ENCODE measurements at regions not wholly inside any gene's neighbourhood (a gene's known extent, or its start where the extent isn't known, plus 50 kb on each side); places are given as distances from the start of the nearest gene placed in this dataset.

DNA sequence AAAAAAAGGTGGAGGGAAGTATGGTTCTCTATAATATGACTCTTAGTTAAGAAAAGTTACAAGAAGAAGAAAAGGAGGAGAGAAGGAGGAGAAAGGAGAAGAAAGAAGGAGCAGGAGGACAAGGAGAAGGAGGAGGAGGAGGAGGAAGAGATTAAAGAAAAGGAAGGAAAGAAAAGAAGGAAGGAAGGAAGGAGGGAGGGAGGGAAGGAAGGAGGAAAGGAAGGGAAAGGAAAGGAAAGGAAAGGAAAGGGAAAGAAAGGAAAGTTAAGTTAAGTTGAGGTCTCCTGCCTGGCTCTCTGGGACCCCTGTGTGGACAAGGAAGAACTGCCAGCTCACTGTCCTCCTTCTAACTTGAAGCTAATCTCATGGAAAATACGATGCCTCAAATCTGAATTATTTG is 429.5 kb downstream of the TSHZ3 start:
- DNase-seq (ENCODE audit: low read depth, low spot score) = no peak
- H3K27ac ChIP-seq = no peak overlapping the region

DNA sequence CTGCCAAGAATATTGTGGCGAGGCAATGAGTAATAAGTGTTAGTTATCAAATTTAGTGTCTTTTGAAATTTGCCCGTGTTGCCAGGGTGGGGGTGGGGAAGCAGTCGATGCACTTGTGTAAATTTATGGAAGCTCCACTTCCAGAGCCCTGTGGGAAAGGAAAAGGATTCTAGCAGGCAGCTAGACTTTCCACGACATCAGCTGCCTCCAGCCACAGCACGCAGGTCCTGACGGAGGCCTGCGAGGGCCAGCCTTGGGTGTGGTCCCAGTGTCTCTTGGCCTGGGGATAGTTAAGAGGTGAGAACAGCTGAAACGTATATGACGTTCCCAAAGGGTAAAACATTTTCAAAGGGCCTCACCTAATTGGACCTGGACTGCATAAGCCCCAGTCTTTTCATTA is 433.0 kb downstream of the TSHZ3 start:
- DNase-seq (ENCODE audit: low read depth, low spot score) = no peak
- no peak overlapping the region for H3K27ac ChIP-seq

DNA sequence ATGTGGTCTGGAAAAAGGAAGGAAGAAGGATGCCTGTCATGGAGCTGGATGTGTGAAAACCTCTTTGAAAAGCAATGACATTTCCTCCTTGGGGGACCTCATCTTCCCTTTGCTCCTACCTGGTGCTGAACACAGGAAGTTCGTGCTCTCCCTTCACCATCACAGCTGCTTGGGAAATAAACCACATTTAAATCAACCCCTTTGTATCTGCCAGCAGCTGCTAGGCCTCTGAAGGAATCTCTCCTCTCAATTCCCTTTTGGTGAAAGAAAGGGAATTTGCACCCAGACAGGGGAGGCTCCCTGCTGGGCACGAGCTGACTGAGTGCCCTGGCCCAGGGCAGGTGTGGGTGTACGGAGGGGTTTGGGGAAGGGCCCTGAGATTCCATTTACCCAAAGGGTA is 437.7 kb downstream of the TSHZ3 start:
- no peak overlapping the region for H3K27ac ChIP-seq
- DNase-seq (ENCODE audit: low read depth, low spot score) = no peak

DNA sequence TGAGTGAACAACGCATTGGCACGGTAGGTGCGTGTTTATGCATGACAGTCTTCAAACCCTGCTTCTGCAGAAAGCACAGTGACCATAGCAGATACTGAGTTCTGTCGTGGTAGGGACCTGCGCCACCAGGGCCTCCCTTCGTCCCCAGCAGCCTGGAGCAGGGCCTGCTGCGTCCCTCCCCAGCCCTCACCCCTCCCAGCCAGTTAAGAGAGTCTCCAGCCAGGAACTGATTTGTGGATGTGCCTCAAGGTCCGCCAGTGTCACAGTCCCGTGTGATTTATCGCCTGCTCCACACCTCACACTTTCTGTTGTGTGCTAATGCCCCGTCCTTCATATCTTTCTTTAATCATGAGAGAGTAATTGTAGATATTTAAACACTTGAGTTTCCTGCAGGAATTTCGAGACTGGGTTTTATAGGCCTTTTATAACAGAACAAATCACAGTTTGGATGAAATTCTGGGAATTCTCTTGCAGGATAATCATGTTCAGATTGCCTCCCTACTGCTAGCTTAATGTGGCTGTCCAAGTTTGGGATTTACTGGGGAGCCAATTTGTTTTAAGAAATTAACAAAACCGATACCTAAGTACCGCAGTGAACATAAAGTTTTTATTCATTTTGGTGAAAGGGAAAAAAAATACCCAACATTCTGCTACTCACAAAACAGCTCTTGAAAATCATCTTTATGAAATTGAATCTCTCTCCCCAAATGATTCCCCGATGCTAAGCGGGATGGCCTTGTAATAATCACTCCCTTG is 438.6 kb downstream of the TSHZ3 start:
- DNase-seq (ENCODE audit: low read depth, low spot score) = no peak
- H3K27ac ChIP-seq = no peak overlapping the region

DNA sequence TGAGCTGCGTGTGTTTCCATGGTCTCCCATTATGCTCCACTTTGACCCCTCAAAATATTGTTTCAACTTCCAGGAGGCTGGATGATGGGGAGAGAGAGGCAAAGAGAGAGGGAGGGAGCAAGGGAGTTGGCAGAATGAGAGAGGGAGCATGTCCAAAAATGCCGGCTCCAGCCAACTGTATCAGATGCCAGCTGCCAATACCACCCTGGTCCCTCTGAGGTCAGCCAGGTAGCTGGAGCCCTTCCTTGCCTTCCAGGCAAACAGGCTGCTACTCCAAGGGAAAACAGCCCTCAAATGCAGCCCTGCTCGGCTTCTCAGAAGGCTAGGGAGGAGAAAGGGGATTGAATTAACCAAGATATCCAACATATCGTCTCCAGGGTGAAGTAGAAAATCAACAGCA is 440.0 kb downstream of the TSHZ3 start:
- no peak overlapping the region for H3K27ac ChIP-seq
- DNase-seq (ENCODE audit: low read depth, low spot score) = no peak

DNA sequence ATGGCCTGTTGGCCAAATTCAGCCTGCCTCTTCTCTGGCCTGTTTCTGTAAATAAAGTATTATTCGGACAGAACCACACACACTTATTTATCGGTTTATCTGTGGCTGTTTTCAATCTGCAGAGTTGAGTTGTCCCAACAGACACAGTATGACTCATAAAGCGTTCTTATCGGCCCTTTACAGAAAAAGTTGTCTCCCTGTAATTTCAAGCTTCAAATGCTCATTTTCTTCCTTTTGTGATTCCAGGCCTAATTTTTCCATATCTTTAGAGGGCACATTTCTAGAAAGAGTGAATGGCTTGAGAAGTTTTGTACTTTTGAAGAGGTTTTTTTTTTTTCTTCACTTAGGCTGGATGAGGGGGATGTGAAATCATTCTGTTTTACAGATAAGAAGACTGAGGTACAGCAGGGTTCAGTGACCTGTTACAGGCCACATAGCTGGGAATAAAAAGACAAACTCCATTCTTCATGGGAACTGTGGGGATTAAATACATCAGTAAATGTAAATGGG is 440.9 kb downstream of the TSHZ3 start:
- DNase-seq (ENCODE audit: low read depth, low spot score) = no peak
- no peak overlapping the region for H3K27ac ChIP-seq

DNA sequence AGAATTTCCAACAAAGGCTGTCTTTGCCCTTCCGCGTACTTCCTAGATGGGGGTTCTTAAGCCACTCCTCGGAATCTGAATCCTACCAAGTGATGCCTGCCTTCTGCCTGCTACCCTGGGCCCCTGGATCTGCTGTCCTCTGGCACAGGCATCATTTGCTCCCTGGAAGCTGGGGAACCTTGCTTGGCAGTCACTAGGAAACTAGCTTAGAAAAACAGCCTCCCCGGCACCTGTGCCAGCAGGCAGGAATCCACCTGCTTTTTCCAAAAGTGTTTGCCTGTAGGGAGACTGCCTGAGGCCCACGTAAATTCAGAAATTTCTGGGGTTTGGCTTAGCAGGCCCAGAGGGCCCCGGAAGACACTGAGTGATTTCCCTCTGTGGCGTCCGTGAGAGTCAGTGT is 442.4 kb downstream of the TSHZ3 start:
- H3K27ac ChIP-seq = no peak overlapping the region
- no peak for DNase-seq (ENCODE audit: low read depth, low spot score)

DNA sequence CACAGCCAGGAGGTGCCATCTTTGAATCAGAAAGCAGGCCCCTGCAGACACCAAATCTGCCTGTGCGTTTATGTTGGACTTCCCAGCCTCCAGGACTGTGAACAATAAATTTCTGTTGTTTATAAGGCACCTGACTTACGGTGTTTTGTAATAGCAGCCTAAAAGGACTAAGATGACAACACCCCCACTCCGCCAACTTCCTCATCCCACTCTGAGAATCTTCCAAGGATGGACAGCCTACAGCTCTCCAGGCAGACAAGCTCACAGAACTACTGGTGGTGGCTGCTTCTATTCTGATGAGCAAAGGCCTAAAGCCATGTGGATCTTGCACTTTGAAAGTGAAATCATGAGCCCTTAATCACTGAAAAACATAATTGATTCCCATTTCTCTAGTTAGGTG is 449.2 kb downstream of the TSHZ3 start:
- DNase-seq (ENCODE audit: low read depth, low spot score) = no peak
- no peak overlapping the region for H3K27ac ChIP-seq

DNA sequence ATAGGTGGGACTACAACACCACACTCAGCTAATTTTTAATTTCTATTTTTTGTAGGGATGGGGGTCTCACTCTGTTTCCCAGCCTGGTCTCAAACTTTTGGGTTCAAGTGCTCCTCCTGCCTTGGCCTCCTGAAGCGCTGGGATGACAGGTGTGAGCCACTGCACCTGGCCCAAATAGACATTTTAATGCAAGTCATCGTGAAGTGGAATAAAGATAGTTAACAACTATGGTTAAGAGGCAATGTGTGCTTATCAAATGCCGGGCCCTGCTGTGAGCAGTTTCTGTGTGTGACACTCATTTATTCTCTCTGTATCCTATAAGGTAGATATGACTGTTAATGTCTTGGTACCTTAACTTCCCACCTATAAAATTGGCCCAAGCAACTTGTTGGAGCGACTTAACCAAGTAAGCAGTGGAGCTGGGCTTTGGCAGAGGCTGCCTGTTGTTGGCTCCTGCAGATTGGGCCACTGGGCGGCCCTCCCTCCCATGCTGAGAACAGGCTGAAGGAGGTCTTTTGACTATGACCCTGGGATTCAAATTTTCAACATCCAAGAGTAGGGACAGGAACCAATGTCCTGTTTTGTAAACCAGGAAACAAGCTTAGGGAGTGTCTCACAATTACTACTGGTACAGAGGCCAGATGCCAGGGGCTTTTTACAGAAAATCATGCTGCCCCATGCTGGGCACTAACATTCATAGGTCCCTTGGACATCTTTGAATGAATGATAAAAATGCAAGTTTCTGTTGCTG is 450.7 kb downstream of the TSHZ3 start:
- H3K27ac ChIP-seq = no peak overlapping the region

DNA sequence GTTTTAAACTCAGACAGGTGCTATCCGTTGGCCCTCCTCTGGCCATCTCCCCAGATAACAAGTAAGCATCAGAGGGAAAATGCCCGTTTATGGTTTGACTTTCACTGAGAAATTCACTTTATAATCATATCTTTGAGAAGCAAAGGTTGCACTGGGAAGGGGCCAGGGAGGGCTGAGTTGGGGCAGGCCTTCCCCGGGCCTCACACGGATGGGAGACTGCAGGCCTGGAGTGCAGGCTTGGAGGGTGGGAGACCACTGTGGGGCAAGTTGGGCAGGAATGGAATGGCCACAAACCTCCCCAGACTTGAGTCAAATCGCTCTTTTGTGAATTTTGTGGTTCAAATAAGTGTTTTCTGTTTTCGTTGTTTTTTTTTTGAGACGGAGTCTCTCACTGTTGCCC is 451.7 kb downstream of the TSHZ3 start:
- no peak for DNase-seq (ENCODE audit: low read depth, low spot score)
- H3K27ac ChIP-seq = no peak overlapping the region

More for the DNA sequence above, 450.7 kb downstream of the TSHZ3 start:
- DNase-seq (ENCODE audit: low read depth, low spot score) = no peak

DNA sequence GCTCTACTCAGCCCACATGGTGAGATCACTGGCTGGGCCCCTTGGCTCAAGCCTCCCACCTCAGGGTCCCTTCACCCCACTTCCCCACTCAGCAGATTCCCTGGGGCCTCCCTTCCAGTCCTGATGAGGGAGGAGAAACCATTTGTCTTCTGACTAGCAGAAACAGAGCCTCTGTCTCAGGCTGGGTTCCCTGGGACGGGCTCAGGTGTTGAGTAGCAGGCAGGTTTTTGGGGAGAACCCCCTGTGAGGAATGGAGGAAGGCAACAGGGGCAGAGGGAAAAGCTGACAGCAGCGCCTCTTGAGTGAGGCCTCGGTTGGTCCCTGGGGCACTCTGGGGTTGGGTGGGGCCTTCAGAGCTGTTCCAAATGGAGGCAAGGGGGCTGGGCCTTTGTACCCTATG is 452.2 kb downstream of the TSHZ3 start:
- no peak overlapping the region for H3K27ac ChIP-seq
- DNase-seq (ENCODE audit: low read depth, low spot score) = no peak

DNA sequence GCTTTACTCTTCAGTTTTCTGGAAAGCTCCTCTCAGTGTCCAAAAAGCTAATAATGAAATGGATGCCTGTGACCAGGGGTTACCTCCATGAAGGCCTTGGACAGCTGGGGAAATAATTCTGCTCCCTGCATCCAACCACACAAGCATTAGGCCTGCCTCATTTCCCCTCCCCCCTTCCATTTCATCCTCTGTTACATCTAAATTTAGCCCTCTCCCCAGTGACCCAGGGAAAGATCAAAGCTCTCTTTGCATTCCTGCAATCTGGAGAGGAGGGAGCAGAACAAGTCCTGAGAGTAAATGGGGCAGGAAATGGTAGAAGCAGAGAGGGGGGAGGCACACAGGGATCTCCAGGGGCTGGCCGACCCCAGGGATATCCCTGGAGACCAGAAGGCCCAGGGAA is 452.7 kb downstream of the TSHZ3 start:
- H3K27ac ChIP-seq = no peak overlapping the region
- no peak for DNase-seq (ENCODE audit: low read depth, low spot score)

DNA sequence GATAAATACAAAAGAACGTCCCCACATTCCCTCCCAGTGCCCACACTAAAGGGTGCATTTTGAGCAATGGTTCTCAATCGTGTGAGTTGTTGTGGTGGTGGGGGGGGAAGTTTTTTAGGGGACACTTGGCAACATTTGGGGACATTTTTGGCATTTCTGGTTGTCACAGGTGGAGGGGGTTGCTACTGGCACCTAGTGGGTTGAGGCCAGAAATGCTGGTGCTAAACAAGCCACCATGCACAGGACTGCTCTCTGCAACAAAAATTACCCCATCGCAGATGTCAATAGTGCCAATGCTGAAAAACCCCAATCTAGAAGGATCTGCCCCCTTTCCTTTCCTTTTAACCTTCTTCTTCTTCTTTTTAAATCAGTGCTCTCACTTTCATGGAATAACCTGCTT is 453.3 kb downstream of the TSHZ3 start:
- DNase-seq (ENCODE audit: low read depth, low spot score) = no peak
- no peak overlapping the region for H3K27ac ChIP-seq

DNA sequence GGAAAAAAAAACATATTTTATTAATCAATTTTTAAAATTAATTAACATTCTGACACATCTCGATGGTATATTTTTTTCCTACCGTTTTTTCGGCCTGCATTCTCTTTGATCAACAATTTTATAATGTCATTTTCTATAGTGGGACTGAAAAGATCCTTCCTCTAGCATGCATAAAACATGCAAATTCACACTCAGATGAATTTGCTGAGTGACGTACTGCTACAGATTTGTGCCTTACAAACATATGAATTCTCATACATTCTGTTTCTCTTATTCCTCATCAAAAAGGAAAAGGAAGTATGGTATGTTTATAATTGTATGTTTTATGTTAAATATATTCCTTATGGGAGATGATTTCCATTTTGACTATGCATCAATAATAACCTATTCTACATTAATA is 458.2 kb downstream of the TSHZ3 start:
- H3K27ac ChIP-seq = no peak overlapping the region
- no peak for DNase-seq (ENCODE audit: low read depth, low spot score)

DNA sequence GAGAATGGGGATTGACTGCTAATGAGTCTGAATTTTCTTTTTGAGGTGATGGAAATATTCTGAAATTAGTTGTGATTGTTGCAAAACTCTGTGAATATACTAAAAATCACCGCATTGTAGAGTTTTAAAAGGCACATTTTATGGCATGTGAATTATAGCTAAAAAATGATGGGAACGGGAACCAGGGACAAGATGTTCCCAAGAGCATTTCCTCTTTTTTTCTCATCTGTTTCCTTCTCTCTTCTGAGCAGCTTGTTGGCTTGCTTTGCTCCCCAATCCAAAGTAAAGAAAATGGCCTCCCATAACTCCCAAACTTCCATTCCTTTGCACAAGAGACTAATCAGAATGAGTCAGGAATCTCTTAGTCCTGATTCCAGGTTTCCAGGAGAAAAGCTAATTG is 459.2 kb downstream of the TSHZ3 start:
- no peak for DNase-seq (ENCODE audit: low read depth, low spot score)
- H3K27ac ChIP-seq = no peak overlapping the region

DNA sequence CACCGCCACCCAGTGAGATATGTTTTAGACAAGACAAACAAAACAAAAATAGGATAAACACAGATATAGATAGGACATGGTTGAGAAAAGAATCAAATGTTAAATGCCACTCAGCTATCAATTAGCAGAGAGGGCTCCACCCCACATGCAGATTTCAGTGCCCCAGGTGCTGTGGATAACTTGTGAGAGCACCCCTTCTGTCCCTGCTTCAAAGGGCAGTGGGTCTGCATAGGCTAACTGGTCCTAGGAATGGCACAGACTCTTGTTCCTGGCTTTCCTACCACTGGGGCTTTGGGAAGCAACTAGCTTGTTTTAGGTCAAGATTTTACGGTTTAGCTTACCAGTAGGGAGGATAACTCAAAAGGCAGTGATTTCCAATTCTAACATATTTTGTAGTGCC is 460.3 kb downstream of the TSHZ3 start:
- DNase-seq (ENCODE audit: low read depth, low spot score) = no peak
- H3K27ac ChIP-seq = no peak overlapping the region

DNA sequence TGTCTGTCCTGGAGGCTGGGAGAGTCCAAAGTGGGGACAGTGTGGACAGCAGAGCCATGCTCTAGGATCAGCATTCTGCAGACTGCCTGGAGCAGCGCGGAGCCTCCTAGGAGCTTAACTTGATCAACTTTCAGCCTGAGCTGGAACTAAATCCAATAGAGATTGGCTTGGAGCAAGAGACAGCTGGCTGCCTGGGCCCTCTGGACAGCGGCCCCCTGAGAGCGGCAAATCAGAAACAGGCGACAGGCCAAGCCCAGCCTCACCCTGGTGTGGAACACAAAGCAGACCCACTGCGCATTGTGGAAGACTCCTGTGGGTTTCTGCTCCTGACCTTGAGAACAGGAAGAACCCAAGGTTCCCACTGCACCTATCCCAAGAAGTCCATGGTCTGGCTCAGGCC is 462.2 kb downstream of the TSHZ3 start:
- no peak for DNase-seq (ENCODE audit: low read depth, low spot score)
- H3K27ac ChIP-seq = no peak overlapping the region

DNA sequence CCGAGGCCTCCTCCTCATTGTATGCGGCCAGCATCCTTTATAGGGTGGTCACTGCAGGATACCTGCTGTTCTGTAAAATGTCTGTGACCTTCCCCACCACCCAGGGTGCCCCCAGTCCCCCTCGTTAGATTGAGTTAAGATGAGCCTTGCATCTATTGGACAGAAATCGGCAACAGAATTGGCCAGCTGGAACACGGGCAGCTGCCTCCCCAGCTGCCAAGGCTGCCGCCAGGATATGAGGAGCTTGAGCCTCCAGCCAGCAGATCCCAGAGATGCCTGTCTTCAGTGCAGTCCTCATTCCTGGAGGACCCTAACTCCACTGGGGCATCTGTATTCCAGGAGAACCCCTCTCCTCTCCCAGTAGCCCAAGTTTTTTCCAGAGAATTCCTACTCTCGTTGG is 463.0 kb downstream of the TSHZ3 start:
- H3K27ac ChIP-seq = no peak overlapping the region
- DNase-seq (ENCODE audit: low read depth, low spot score) = no peak

DNA sequence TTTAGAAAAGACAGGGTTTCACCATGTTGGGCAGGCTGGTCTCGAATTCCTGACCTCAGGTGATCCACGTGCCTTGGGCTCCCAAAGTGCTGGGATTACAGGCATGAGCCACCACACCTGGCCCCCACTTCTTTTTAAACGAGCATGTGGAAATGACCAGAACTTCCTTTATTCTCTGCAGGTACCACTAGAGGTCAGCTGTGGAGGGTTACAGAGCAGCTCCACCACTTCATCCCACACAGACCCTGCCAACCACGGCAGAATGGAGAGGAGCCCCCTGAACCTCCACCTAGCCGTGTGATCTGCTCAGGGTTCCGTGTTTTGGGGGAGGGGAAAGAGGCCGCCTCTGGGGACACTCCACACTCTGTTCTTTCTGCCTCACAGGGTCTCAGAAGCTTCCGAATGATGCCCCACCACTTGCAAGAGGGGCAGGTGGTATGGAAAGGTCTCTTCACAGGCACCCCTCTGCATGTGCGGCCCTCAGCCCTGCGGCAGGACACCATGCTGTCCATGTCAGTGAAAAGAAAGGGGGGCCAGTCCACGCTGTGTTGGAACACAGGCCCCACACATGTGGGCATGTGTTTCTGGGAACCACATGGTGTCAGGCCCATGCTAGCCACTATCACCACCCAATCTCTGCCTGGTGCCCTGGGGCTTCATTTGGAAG is 465.0 kb downstream of the TSHZ3 start:
- DNase-seq (ENCODE audit: low read depth, low spot score) = no peak
- H3K27ac ChIP-seq = no peak overlapping the region

DNA sequence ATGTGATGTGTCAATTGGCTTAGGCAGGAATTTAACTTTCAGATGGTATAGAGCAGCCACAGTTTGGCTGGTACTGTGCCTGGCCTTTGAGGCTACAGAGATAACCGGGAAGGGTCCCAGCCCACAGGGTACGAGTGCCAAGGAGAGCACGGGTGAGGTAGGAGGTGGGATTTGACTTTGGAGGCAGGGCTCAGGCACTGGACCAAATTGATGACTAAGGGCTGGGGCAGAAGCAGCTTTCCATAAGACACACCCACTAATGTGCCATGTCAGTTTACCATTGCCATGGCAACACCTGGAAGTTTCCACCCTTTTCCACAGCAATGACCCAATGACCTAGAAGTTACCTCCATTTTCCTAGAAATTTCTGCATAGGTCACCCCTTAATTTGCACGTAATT is 466.2 kb downstream of the TSHZ3 start:
- no peak for DNase-seq (ENCODE audit: low read depth, low spot score)
- H3K27ac ChIP-seq = no peak overlapping the region

DNA sequence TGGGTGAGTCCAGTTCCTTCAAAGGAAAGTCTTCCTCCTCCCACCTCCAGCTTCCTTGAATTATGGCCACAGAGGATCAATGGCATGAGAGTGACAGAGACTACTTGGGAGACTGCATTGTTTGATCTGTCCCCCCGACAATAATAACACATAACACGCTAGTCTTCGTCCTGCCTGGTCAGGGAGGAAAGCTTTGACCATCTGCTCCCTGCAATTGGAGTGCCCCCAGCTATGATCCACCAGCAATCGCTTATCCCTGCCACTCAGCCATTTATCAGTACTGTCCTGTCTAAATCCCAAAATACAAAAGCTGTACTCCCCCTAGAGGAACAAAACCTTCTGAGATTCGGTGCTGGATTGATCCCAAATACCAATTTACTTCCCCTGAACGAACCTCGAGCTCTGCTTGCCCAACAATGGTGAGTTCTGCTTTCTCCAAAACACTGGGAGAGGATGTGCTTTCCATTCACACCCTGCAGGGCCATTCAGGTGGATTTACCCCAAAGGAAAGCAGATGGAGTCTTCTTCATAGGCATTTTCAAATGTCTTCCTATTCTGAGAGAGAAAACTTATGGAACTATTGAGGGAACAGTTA is 466.7 kb downstream of the TSHZ3 start:
- no peak for DNase-seq (ENCODE audit: low read depth, low spot score)
- no peak overlapping the region for H3K27ac ChIP-seq

Data from epithelial cell of prostate (primary cell).